Inferior parietal cortex (tissue), 1 donor: ENCODE measurements at regions not wholly inside any gene's neighbourhood (a gene's known extent, or its start where the extent isn't known, plus 50 kb on each side); places are given as distances from the start of the nearest gene placed in this dataset.

Experiments
- DNase-seq: peaks from one replicate; pipeline ENCODE4 v3.0.0-alpha.2; 2016; ENCODE audit errors: extremely low spot score

DNA sequence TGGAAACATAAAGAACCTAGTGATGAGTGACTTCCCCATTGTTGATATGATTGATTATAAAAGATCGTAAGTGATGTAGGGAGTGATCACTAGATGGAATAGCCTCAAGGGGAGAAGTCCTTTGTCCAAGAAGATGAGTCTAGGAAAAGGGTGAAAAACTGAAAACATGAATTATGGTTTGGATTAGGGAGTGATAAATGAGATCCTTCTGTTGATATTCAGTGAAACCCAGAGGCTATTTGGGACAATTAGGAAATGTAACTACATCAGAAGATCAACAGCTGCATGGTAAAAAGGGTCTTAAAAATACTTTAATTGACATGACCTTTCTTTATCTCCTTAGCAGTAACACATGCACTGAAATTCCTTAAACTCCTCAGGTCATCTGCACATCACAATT is 124.0 kb upstream of the UNC5C start:
- no peak for DNase-seq

- no peak for DNase-seq
These were observed 111.9 kb upstream of the UNC5C start for GRCh38 chr4:95660719-95661118.

- DNase-seq: no peak
These were observed 103.1 kb upstream of the UNC5C start for GRCh38 chr4:95651891-95652290.

- no peak for DNase-seq
These were observed 95.6 kb upstream of the UNC5C start for GRCh38 chr4:95644417-95644816.

- no peak for DNase-seq
These were observed 94.9 kb upstream of the UNC5C start for GRCh38 chr4:95643627-95644026.

GRCh38 chr4:95641571-95641970 is 92.8 kb upstream of the UNC5C start:
- DNase-seq: no peak

DNA sequence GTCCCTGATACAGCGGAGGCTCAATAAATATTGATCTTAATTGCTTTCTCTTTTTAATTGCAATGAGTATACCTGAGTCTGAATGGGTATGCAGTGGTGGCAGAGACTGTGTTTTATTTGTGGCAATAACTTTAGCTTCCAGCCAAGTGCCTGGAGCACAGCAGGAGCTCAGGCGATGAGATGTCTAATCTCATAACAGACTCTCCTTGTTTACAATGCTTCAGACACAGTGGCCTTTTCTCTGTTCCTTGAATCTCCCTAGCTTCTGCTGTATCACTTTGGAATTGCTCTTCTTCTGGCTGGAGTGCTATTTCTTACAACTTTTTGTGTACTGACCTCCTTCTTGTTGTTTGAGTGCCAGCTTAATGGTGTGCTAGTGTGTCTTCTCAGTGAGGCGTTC is 91.5 kb upstream of the UNC5C start:
- peak; percentile 16 for DNase-seq

DNA sequence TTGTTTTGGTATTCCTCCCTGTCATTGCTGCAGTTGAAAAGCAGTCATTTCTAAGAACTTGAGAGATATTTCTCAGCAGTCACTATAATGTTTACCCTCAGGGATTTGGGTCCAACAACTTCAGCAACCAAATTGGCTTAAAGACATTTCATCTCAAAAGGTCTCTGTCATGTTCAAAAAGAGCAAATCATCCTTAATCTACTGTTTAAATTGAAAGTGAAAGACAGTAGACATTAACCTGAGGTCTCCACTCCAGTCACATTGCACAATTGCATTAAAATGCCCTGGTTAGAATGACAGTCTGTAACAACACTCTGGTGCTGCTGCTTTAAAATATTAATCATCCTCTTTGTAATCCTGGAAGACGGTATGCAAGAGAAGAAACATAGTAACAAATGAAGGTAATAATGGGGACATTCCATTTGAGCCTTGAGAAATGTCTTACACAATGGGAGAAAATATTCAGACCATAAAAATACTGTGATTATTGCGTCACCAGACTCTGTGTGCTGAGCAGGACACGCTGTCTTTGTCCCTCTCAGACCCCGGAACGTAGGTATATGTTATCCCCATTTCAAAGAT is 90.2 kb upstream of the UNC5C start:
- DNase-seq: no peak

DNA sequence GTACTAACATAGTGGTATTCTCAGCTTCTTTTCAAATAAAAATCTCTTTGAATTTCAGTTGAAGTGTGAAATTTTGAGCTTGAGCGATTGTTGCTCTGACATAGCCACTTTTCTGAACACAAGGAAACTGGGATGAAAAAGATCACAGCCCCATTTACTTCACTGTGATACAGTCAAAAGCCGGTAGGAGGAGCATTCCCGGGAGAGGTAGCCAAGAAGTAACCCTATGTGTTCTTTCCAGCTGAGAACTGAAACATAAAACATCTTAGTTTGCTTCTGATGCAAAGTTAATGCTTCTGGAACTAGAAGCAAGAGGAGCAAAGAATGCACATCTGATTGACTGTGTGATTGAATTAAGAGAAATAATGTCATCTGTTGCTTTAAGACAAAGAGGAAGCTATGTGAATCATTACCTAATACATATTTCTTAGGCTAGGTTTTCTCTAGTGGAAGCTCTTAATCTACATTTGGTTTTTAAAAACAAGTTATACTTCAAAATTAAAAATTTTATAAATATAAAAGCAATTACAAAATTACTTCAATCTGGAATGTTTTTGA is 88.3 kb upstream of the UNC5C start:
- DNase-seq: peak; percentile 11

DNA sequence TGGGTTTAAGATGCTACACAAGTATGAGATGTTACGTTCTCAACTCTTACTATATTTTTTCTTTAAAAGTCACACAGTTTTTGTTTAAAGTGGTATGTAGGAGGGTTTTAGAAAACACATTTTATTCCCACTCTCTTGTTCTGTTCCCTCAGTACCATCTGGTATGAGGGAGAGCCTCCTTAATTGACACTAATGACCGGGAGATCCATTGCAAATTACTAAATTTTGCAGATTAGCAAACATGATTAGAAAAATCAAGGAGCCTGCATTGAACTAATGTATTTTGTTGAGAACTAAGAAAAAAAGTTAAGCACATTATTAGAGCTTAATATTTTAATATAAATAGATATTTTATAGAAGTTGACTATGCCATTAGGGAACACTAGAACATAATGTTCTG is 87.3 kb upstream of the UNC5C start:
- no peak for DNase-seq

DNA sequence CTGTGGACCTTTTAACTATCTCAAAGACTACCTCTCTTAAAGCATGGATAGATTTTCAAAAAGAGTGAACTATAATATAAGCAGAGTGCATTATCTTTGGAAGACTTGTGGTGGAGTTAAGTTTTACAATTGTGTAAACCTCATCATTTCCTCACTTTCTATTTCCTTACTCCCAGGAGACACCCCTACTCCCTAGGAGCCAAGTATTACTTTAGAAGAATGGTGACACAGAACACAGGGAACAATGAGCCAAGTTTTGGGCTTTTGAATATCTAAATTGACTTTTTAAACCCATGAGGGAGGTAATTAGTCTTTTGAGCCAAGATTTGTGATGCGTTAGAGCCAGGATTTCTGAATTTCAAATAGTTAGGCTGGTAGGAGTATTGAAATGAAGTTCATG is 78.9 kb upstream of the UNC5C start:
- no peak for DNase-seq

- no peak for DNase-seq
These were observed 78.3 kb upstream of the UNC5C start for GRCh38 chr4:95627024-95627605.

DNA sequence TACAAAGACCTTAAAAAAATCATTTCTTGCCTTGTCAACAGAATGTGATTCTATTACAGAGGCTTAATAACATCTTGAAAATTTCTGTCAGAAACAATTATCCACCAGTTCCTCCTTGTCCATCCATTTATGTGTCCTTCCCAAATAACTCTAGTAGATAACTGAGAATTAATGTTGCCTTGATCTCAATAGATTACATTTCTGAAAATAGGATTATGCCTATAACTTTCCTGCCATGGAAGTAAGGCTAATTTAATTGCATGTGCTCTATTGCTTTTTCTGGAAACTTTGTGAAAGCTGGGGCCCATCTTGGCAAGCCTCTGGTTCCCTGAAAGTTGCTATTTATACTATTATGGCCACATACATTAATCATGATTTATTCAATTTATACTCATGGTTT is 76.2 kb upstream of the UNC5C start:
- DNase-seq: no peak

- DNase-seq: no peak
These were observed 71.0 kb upstream of the UNC5C start for GRCh38 chr4:95619525-95620443.

- no peak for DNase-seq
These were observed 66.0 kb upstream of the UNC5C start for GRCh38 chr4:95614684-95615205.

DNA sequence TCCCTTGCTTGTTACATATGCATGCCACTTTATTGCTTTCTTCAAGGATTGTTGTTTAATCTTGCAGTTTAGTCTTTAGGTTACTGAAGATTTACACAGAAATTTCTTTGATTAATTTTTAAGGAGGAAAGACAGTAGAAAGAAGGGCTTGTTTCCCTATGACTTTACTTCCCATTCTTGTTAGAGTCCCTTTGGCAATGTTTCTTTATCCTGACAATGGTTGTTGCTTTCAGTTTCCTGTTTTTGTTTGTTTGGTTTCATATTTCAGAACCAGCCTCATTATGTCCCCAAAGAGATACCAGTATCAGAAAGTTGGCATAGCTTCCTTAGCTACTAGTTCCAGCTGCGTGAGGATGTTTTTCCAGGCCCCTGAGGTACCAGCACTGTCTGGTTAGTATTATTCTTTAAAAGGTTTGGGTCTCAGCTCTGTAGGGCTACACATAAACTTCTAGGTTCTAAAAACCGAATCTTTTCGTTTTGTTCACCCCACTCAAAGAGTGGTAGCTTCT is 61.3 kb upstream of the UNC5C start:
- DNase-seq: no peak

GRCh38 chr4:95606739-95607138 is 58.0 kb upstream of the UNC5C start:
- no peak for DNase-seq

GRCh38 chr4:95603393-95603792 is 54.6 kb upstream of the UNC5C start:
- no peak for DNase-seq

GRCh38 chr4:95602872-95603271 is 54.1 kb upstream of the UNC5C start:
- DNase-seq: no peak

DNA sequence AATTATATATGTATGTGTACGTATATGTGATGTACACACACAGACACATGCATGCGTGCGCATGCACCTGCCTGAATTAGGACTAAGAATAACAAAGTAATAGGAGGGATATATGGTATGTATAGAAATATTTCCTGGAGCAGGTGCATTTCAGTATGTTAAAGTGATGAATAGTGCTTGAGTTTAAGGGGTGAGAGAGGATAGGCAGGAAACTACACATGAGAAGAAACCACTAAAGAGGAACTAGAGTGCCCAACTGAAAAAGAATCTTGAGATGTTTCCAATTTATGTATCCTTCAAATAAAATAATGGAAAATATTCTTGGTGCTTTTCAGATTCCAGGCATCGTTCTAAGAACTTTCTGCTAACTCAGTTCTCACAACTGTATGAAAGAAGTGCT is 52.6 kb upstream of the UNC5C start:
- DNase-seq: no peak

DNA sequence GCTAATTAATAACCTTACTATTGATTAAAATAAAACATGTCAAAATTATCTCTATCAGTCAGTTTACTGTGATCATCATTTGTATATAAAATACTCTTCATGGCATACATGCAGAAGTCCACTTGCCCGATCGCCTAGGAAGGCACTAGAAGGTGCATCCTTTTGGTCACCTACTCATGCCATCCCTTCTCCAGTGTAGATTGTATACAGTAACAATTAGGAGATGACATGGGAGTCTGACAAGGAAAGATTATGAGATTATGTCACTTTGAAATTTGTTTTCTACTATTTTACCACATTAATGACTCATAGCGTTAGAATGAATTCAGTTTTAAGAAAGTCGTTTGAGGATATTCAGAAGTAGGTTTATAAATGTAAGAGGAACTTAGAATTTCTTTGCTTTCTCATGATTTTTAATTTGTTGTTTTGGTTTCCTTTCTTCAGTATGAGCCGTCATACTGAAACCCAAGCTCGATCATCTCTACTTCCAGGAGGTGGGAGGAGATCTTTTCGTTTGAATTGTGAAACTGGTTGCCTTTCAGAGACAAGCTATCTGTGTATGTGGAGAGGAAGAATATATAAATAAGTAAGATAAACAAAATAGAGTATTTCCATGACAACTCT is 51.1 kb upstream of the UNC5C start:
- DNase-seq: no peak
